Right ventricle myocardium superior (tissue), 1 donor: ENCODE measurements at regions not wholly inside any gene's neighbourhood (a gene's known extent, or its start where the extent isn't known, plus 50 kb on each side); places are given as distances from the start of the nearest gene placed in this dataset.

Experiments used
- ATAC-seq: fragments of 200-7000 bp; cut with Tn5 transposase; one replicate; pipeline ENCODE4 v1.9.1; 2020; ENCODE audit warnings: mild to moderate bottlenecking; ENCODE audit not compliant: poor library complexity
- DNase-seq: peaks from one replicate; pipeline ENCODE4 v3.0.0-alpha.2; 2020
- intact Hi-C: fragments of 100-400 bp; cut with DNase I; formaldehyde crosslinking; loops from one replicate; pipeline ENCODE4 v1.11.2; 2022
- donor health status: DM: no; HTN: yes; CAD: no; lungs with severe emphysema.

DNA sequence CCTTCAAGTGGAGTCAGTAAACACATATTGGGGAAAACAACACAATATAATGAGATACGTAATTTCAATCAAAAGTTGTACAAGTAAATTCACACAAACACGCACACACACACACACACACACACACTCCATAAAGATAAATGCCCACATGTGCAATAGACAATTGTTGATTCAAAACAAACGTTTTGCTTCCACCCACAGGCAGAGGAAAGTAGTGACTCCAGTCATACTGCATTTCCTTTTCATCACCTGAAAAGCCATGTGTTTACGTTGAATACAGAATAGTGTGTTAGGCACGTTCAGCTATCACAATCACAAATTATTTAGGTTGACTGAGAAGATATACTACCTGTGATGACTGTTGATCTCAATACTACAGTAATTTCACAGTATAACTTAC, 443.8 kb upstream of the MANEA start:
- intact Hi-C loops: no loop called here
- ATAC-seq (no peak), DNase-seq (no peak)

DNA sequence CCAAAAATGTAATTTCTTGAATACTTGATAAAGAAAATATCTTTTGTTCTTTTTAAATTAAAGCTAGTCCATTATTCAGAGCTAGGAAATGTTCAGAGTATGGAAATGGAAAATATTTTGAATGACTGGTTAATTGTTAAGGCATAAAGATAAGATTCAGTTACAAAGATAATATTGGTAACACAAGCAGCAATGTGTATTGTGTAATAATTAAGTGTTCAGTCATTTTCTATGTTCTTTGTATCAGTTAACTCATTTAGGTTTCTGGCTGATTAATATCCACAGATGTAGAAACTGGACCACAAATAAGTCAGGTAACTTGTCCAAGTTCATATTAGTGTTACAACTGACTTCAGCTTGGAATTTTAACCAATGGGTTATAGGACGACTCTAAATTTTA, 442.2 kb upstream of the MANEA start:
- no peak for DNase-seq
- intact Hi-C loops: no loop called here
- no peak for ATAC-seq

DNA sequence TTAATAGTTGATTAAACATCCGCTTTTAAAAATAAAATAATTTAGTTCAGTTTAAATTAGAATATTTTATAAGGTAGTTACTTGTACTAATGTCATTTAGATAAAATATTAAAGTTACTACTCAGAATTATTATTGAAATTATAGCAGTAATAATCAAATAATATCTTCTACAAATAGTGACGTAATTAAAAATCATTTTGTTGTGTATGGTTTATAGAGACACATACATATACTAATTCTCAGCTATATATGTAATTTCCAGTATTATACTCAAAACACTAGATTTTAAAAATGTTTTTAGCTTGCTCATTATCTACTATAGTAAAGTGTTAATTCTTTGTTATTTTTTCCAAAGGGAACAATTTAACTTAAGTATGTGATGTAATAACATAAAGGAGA, 435.2 kb upstream of the MANEA start:
- no peak for ATAC-seq
- intact Hi-C loops: no loop called here

DNA sequence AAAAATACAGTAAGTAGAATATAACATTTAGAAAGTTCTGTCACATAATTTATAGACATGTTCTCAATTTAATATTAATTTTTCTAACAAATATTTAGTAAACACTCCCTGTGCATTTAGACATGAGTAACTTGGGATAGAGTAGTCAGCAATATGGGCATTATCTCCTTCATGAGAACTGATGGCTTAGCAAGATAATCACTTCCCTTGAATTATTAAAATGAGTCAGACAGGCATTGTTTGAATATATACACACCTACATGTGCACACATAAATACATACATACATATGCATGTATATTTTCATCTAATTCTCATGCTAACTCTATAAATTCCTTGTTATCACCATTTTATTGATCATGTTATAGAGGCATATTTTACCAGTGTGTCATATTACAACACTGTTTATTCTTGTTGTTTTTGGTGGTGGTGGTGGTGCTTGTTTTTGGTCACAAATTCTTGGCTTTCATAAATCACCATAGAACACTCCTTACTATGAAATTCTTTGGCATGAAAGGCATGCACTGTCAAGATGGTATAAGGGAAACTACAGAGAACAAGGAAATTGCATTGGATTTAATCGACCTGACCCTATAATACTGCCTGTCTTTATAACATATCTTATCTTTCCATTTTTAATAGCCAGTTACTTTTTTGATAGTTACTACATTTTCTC, 434.5 kb upstream of the MANEA start:
- DNase-seq (no peak), ATAC-seq (no peak)
- intact Hi-C loops: no loop called here

More for the DNA sequence above, 435.2 kb upstream of the MANEA start:
- DNase-seq: no peak

DNA sequence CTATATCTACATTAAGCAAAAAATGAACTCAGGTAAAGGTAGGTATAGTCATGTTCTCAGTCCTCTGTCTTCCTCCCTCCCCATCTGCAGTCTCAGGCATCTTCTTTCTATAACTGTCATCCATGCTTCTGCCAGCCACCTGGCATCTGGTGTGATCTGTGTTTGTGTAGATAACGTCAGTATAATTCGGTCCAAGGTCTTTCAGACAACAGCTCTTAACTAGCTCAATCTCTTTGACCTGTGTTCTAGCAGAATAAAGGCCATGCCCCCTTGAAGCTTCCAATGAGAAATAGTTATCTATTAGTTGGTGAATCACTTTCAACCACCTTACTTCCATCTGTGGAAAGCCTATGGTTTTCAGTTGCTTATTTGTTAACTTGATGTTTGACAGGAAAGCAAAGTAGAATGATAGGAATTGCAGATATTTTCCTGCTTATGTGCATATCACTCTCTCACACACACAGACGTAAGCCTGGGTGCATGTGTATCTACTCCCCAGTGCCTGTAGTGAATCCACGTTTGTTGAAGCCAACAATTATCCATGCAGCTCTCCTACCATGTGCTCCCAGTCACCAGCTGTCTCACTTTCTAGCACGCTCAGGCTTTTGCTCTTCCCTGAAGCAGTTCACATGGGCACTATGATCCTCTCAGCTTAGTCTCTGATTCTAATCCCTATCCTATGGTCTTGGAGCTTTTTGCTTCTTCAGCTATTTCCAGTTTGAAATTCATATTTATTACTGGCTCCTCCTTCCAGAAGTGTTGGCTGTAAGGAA, 433.7 kb upstream of the MANEA start:
- intact Hi-C loops: no loop called here
- DNase-seq (no peak), ATAC-seq (no peak)

DNA sequence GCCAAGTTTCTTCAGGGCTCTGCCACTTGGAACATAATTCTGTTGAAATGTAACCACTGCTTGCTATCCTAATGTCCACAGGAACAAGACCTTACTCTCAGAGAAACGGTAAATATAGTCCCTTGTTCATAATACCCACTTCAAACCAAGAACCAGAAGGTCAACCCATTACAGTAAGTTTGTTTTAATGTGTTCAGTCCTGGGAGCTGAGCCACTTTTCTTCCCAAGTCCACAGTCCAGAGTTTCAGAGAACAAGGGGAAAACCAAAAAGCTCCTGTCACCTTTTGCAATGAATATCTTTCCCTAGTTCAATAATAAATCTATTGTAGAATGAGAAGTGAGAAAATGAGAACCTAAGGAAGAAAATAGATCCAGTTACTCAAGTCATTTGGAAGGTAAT, 431.9 kb upstream of the MANEA start:
- intact Hi-C loops: no loop called here
- no peak for DNase-seq
- no peak for ATAC-seq

DNA sequence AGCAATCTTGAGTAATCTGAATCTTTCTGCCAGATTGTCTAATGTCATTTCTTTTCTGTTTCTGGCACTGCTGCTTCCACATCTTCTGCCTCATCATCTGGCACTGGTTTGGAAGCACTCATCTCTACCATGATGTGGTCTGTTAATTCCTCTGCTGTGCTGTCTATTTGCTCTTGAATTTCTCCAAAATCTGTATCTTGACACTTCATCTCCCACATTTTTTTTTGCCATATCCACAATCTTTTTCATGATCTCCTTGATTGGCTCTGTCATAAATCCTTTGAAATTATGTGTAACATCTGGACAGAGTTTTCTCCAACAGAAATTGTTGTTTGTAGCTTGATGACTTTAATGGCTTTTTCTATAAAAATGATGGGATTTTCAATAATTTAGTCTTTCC, 417.8 kb upstream of the MANEA start:
- no peak for DNase-seq
- no peak for ATAC-seq
- intact Hi-C loops: no loop called here

DNA sequence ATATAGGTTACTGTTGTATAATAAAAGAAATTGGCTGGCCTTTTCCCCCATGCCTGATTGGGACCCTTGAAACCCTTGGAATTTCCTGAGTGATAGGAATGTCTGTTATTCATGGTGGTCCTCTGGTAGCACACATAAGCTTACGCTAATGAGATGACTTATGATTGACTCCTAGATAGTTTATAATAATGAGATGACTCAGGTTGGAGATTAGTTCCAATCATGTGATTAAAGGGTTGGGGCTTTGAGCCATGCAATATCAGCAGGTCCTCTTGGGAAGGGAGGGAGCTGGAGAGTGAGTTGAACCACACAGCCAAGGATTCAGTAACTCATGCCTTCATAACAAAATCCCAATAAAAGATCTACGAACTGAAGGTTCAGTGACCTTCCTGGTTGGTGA, 407.6 kb upstream of the MANEA start:
- DNase-seq (no peak), ATAC-seq (no peak)
- intact Hi-C loops: no loop called here

DNA sequence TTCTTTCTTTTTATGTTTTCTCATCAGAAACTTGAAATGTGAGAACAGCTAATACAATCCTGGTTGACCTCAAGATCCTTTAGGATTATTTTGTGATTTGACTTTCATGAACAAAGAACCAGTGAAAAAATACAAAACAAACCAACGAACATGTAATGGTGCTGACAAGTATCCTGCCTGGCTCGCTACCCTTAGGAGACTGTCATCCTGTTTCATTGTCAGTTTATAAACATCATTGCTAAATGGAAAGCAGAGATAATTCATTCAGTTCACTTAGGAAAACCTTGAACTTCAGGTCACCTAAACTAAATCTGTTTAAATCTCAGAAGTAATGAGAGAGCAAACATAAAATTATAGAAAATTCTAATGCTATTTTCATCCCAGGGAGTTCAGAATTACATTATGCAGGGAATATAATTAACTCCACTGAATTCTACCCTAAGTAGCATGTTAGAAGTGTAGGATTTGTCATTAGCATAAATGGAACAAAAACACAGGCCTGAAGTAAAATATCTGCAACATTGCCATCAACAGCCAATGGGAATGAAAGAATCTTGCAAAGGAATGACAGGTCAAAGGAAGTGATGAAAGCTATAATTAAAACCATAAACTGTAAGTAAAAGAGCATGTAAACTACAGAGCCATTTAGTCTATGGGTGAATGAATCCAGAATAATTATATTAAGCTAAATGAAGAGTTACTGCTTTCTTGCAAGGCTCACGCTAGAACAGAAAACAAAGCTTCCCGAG, 401.2 kb upstream of the MANEA start:
- DNase-seq (no peak), ATAC-seq (no peak)
- intact Hi-C loops: no loop called here

DNA sequence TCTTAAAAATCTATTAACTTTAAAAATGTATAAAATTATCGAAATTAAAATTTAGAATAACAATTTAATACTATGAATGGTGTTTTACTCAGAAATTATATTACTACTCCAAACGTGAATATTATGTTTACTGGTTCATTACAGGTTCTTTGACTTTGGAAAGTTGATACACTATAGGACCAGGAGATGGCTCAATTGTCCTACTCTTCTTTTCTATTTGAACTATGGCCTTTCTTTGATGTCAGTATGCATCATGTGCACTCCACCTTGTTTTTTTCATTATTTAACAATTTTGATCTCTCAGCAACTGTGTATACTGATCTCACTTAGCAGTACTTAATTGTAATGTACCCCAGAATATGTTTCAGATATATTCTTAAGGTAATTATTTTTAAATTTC, 391.5 kb upstream of the MANEA start:
- no peak for DNase-seq
- ATAC-seq: no peak
- intact Hi-C loops: no loop called here

DNA sequence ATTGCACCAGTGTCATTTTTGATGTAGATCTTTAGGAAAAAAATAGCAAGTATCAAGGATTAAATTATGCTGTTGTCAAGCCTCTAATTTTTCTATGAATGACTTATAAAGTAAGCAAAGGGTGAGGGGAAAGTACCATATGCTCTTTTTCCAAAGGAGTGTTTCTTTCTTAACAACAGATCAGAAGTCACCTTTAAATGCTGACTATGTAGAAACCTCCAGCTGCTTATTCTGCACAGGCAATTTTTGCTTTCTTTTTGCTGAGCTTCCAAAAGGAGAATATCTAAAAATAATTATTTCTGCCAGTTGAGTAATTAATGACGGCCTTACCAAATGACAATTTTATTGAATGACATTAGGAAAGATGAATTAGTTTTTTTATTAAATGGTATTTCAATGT, 390.6 kb upstream of the MANEA start:
- ATAC-seq (no peak), DNase-seq (no peak)
- intact Hi-C loops: no loop called here

DNA sequence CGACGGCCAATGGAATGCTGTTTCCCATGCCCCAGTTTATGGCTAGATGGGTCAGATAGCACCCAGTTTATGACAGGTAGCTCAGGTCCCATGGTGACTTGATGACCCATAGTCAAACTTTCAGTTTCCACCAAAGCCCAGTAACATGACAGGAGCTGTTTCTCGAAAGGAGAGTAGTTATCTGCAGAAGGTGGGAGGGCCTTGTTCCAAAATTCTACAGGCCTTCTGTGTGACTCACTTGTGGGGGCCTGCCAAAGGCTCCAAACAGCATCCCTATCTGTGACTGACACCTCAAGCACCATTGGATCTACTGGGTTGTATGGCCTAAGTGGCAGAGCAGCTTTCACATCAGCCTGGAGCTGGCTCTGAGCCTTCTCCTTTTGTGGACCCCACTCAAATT, 379.7 kb upstream of the MANEA start:
- DNase-seq (no peak), ATAC-seq (no peak)
- intact Hi-C loops: no loop called here

DNA sequence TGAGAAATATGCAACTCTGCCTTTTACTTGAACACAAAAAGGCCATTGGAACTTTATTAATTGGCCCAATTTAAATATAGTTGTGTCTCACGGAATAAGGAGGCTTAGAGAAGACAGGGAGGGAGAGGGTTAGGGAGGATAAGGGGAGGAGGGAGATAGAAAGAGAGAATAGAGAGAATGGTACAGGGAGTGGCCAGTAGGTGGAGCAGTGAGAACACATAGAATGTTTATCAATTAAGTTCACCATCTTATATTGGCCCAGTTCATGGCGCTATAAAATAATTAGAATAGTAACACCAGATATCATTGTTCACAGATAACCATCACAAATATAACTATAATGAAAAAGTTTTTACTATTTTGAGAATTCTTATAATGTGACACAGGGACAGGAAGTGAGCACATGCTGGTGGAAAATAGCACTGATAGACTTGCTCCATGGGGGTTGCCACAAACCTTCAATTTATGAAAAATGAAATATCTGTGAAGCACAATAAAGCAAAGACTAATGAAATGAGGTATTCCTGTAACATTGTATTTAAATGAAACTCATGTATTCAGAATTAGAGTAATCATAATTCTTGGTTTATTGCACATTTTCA, 374.1 kb upstream of the MANEA start:
- ATAC-seq (no peak), DNase-seq (no peak)
- intact Hi-C loops: no loop called here

DNA sequence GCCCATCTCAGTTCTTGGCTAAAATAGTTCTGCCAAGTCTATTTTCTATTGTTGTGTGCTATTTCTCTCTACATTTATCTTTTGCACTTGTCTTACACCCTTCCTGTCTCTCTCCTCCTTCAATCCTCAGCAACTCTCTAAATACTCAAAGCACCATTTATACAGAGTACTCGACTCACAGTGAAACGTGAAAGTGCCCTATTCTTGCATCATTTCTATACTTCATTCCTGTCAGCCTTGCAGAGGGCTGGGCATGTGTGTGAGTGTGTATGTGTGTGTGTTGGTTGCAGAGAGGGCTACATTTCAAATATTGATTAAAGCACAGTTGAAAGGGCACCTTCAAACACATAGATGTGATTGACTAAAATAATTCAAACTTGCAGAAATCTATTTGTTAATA, 373.2 kb upstream of the MANEA start:
- ATAC-seq: no peak
- intact Hi-C loops: no loop called here

DNA sequence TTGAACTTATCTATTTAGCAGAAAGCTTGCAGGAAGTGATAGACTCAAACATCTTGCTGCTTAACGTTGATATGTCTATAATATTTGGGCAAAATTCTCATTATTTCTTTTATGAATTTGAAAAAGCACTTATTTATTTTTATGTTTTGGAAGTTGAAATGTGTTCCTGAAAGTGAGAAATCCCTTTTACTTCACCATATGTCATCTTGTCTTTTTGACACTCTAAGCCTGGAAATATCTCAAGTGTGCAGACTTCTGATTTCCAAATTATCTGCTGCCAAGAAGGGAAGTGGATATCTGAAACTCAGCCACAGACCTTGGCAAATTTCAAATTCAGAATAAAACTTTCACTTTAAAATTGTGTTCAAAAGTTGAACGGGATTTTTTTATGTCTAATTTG, 368.7 kb upstream of the MANEA start:
- intact Hi-C loops: no loop called here
- ATAC-seq: no peak
- DNase-seq: no peak

More for the DNA sequence above, 373.2 kb upstream of the MANEA start:
- DNase-seq: no peak

DNA sequence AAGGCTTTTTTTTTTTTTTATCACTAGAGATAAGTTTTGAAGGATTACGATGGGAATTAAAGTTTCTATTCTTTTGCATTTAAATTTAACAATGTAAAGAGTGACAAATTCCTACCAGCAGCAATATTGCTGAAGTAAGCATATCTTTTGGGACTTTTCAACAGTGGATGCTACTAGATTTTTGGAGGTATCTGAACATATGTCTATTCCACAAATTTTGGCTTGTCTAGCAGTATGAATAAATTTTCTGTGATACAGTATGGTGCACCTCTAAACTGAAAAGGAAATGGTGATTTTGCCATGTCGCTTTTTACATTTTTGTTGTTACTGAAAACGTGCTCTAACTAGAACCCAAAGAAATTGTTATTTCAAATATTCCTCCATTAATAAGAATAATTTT, 368.3 kb upstream of the MANEA start:
- ATAC-seq (no peak), DNase-seq (no peak)
- intact Hi-C loops: no loop called here

DNA sequence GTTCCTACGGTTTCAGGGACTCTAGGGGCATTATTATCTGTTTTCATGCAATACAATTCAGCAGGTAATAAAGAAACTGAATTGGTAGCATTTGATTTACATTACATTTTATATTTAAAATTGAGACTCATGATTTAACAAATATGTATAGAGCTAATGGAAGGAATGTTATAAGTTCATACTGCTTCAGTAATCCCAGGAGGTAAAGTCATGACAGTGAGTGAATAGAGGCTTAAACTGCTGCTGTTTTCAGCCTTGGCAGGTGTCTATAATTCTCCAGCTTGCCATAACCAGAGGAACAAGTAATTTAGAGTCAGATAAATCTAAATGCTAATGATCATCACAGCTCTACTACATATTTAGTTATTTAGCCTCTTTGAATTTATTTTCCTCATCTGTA, 360.8 kb upstream of the MANEA start:
- ATAC-seq: no peak
- intact Hi-C loops: no loop called here
- DNase-seq: no peak

DNA sequence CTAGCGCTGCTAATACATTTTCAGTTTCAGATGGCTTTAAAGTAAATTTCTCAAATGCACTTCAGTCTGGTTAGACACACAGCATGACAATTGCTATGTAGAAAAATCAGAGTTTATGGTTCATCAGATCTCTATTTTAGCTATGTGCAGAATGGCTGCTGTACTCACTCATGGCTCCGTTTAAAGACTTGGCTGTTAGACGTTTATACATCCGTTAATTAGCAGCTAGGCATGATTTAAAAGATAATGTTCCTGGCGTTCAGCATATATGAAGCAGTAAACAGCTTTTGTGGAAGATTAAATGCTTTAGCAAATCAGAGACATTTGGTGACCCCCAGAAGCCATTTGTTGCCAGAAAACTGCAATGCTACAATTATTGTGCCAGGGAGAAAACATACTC, 350.0 kb upstream of the MANEA start:
- ATAC-seq (no peak), DNase-seq (no peak)
- intact Hi-C loops: no loop called here

DNA sequence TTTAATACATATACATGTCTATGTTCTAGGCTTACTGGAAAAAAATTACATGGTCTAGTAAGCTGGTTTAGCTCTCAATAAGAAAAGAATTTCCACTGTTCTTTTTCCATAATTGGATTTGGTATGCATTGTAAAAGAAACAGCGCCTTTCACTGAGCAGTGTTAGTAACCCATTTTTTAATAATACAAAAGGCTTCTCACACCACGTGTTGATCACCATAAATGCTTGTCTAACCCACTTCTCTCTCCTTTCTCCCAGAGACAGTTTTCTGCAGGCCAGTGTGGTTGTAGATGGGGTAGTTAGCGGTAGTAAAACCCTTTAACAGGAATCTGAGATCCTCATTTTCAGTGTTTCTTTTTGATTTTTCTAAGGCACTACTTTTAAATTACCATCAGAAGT, 348.7 kb upstream of the MANEA start:
- no peak for ATAC-seq
- no peak for DNase-seq
- intact Hi-C loops: no loop called here
